ENCODE measurements at regions not wholly inside any gene's neighbourhood (a gene's known extent, or its start where the extent isn't known, plus 50 kb on each side); places are given as distances from the start of the nearest gene placed in this dataset.

- Mint-ChIP-seq H3K27ac (no peak overlapping the region), H3K4me1 (ENCODE audit: low read depth) (no peaks in the 10 kb centered on the region), H3K4me3 (no peak overlapping the region), H3K27me3 (no peaks in the 10 kb centered on the region), H3K36me3 (ENCODE audit: low read depth) (no peaks in the 10 kb centered on the region), H3K9me3 (no peaks in the 10 kb centered on the region)
- no peak for DNase-seq
Observed at GRCh38 chr7:13144673-13145072, 457.2 kb downstream of the ARL4A start.

- H3K4me1 Mint-ChIP-seq (ENCODE audit: low read depth): peaks cover under 1% of the 10 kb centered on the region
- DNase-seq: no peak
- H3K4me3 Mint-ChIP-seq: no peak overlapping the region
- H3K27me3 Mint-ChIP-seq: no peaks in the 10 kb centered on the region
- no peaks in the 10 kb centered on the region for H3K36me3 Mint-ChIP-seq (ENCODE audit: low read depth)
- no peak overlapping the region for H3K27ac Mint-ChIP-seq
- H3K9me3 Mint-ChIP-seq: no peaks in the 10 kb centered on the region
Observed at GRCh38 chr7:13148548-13148947, 461.1 kb downstream of the ARL4A start.

GRCh38 chr7:13151978-13152377, 464.5 kb downstream of the ARL4A start:
- no peaks in the 10 kb centered on the region for H3K27me3 Mint-ChIP-seq
- H3K36me3 Mint-ChIP-seq (ENCODE audit: low read depth): no peaks in the 10 kb centered on the region
- H3K4me3 Mint-ChIP-seq: no peak overlapping the region
- no peak for DNase-seq
- no peaks in the 10 kb centered on the region for H3K9me3 Mint-ChIP-seq
- H3K27ac Mint-ChIP-seq: no peak overlapping the region
- H3K4me1 Mint-ChIP-seq (ENCODE audit: low read depth): peaks cover 2% of the 10 kb centered on the region

GRCh38 chr7:13152755-13153154, 465.3 kb downstream of the ARL4A start:
- Mint-ChIP-seq H3K27ac (no peak overlapping the region), H3K9me3 (no peaks in the 10 kb centered on the region), H3K4me1 (ENCODE audit: low read depth) (peaks cover 2% of the 10 kb centered on the region), H3K36me3 (ENCODE audit: low read depth) (no peaks in the 10 kb centered on the region), H3K4me3 (no peak overlapping the region), H3K27me3 (no peaks in the 10 kb centered on the region)
- no peak for DNase-seq

- Mint-ChIP-seq H3K36me3 (ENCODE audit: low read depth) (no peaks in the 10 kb centered on the region), H3K27ac (no peak overlapping the region), H3K9me3 (no peaks in the 10 kb centered on the region), H3K4me1 (ENCODE audit: low read depth) (peaks cover 2% of the 10 kb centered on the region), H3K4me3 (no peak overlapping the region), H3K27me3 (no peaks in the 10 kb centered on the region)
- DNase-seq: no peak
Observed at GRCh38 chr7:13153266-13153665, 465.8 kb downstream of the ARL4A start.

GRCh38 chr7:13153742-13154141, 466.3 kb downstream of the ARL4A start:
- Mint-ChIP-seq H3K4me1 (ENCODE audit: low read depth) (peaks cover 2% of the 10 kb centered on the region), H3K9me3 (no peaks in the 10 kb centered on the region), H3K27ac (no peak overlapping the region), H3K27me3 (no peaks in the 10 kb centered on the region), H3K36me3 (ENCODE audit: low read depth) (no peaks in the 10 kb centered on the region), H3K4me3 (no peak overlapping the region)
- no peak for DNase-seq

- no peaks in the 10 kb centered on the region for H3K36me3 Mint-ChIP-seq (ENCODE audit: low read depth)
- no peak overlapping the region for H3K4me3 Mint-ChIP-seq
- H3K4me1 Mint-ChIP-seq (ENCODE audit: low read depth): peaks cover 2% of the 10 kb centered on the region
- H3K27ac Mint-ChIP-seq: no peak overlapping the region
- DNase-seq: no peak
- H3K9me3 Mint-ChIP-seq: no peaks in the 10 kb centered on the region
- H3K27me3 Mint-ChIP-seq: peaks cover 7% of the 10 kb centered on the region
Observed at GRCh38 chr7:13155188-13155587, 467.8 kb downstream of the ARL4A start.

GRCh38 chr7:13159003-13159402, 471.6 kb downstream of the ARL4A start:
- no peak overlapping the region for H3K27ac Mint-ChIP-seq
- no peaks in the 10 kb centered on the region for H3K9me3 Mint-ChIP-seq
- no peak overlapping the region for H3K4me3 Mint-ChIP-seq
- DNase-seq: no peak
- H3K27me3 Mint-ChIP-seq: peaks cover 9% of the 10 kb centered on the region
- no peaks in the 10 kb centered on the region for H3K4me1 Mint-ChIP-seq (ENCODE audit: low read depth)
- H3K36me3 Mint-ChIP-seq (ENCODE audit: low read depth): no peaks in the 10 kb centered on the region

- no peaks in the 10 kb centered on the region for H3K36me3 Mint-ChIP-seq (ENCODE audit: low read depth)
- H3K27ac Mint-ChIP-seq: no peak overlapping the region
- no peak for DNase-seq
- no peak overlapping the region for H3K4me3 Mint-ChIP-seq
- H3K4me1 Mint-ChIP-seq (ENCODE audit: low read depth): no peaks in the 10 kb centered on the region
- H3K27me3 Mint-ChIP-seq: peaks cover 15% of the 10 kb centered on the region
- H3K9me3 Mint-ChIP-seq: no peaks in the 10 kb centered on the region
Observed at GRCh38 chr7:13159467-13160184, 472.2 kb downstream of the ARL4A start.

- H3K27me3 Mint-ChIP-seq: peaks cover 25% of the 10 kb centered on the region
Observed at GRCh38 chr7:13161125-13161524, 473.7 kb downstream of the ARL4A start.

GRCh38 chr7:13165854-13166253, 478.4 kb downstream of the ARL4A start:
- H3K9me3 Mint-ChIP-seq: no peaks in the 10 kb centered on the region
- DNase-seq: no peak
- no peak overlapping the region for H3K4me3 Mint-ChIP-seq
- H3K4me1 Mint-ChIP-seq (ENCODE audit: low read depth): no peaks in the 10 kb centered on the region
- no peak overlapping the region for H3K27ac Mint-ChIP-seq
- H3K27me3 Mint-ChIP-seq: peaks cover 20% of the 10 kb centered on the region
- no peaks in the 10 kb centered on the region for H3K36me3 Mint-ChIP-seq (ENCODE audit: low read depth)

More at GRCh38 chr7:13161125-13161524, 473.7 kb downstream of the ARL4A start:
- Mint-ChIP-seq H3K4me1 (ENCODE audit: low read depth) (no peaks in the 10 kb centered on the region), H3K27ac (no peak overlapping the region), H3K9me3 (no peaks in the 10 kb centered on the region), H3K4me3 (no peak overlapping the region), H3K36me3 (ENCODE audit: low read depth) (no peaks in the 10 kb centered on the region)
- no peak for DNase-seq

- Mint-ChIP-seq H3K27ac (no peak overlapping the region), H3K27me3 (peaks cover 20% of the 10 kb centered on the region), H3K9me3 (no peaks in the 10 kb centered on the region), H3K4me1 (ENCODE audit: low read depth) (no peaks in the 10 kb centered on the region), H3K36me3 (ENCODE audit: low read depth) (no peaks in the 10 kb centered on the region), H3K4me3 (no peak overlapping the region)
- no peak for DNase-seq
Observed at GRCh38 chr7:13166801-13167200, 479.4 kb downstream of the ARL4A start.

GRCh38 chr7:13169356-13169755, 481.9 kb downstream of the ARL4A start:
- H3K9me3 Mint-ChIP-seq: no peaks in the 10 kb centered on the region

GRCh38 chr7:13174991-13175390, 487.6 kb downstream of the ARL4A start:
- Mint-ChIP-seq H3K36me3 (ENCODE audit: low read depth) (no peaks in the 10 kb centered on the region), H3K4me3 (no peak overlapping the region), H3K9me3 (no peaks in the 10 kb centered on the region), H3K27me3 (peaks cover 2% of the 10 kb centered on the region), H3K4me1 (ENCODE audit: low read depth) (no peaks in the 10 kb centered on the region), H3K27ac (no peak overlapping the region)
- no peak for DNase-seq

More at GRCh38 chr7:13169356-13169755, 481.9 kb downstream of the ARL4A start:
- H3K4me3 Mint-ChIP-seq: no peak overlapping the region
- H3K27me3 Mint-ChIP-seq: peaks cover 17% of the 10 kb centered on the region
- no peaks in the 10 kb centered on the region for H3K4me1 Mint-ChIP-seq (ENCODE audit: low read depth)
- no peak for DNase-seq
- H3K36me3 Mint-ChIP-seq (ENCODE audit: low read depth): no peaks in the 10 kb centered on the region
- no peak overlapping the region for H3K27ac Mint-ChIP-seq

GRCh38 chr7:13179011-13179582, 491.7 kb downstream of the ARL4A start:
- Mint-ChIP-seq H3K27ac (no peak overlapping the region), H3K9me3 (no peaks in the 10 kb centered on the region), H3K36me3 (ENCODE audit: low read depth) (no peaks in the 10 kb centered on the region), H3K4me1 (ENCODE audit: low read depth) (no peaks in the 10 kb centered on the region), H3K4me3 (no peak overlapping the region), H3K27me3 (no peaks in the 10 kb centered on the region)
- no peak for DNase-seq

Measured in activated T-cell treated with anti-CD3 and anti-CD28 coated beads, Interleukin-2, amount 50 U/mL, for 24 hours (primary cell).